ENCODE measurements at regions not wholly inside any gene's neighbourhood (a gene's known extent, or its start where the extent isn't known, plus 50 kb on each side); places are given as distances from the start of the nearest gene placed in this dataset.

DNA sequence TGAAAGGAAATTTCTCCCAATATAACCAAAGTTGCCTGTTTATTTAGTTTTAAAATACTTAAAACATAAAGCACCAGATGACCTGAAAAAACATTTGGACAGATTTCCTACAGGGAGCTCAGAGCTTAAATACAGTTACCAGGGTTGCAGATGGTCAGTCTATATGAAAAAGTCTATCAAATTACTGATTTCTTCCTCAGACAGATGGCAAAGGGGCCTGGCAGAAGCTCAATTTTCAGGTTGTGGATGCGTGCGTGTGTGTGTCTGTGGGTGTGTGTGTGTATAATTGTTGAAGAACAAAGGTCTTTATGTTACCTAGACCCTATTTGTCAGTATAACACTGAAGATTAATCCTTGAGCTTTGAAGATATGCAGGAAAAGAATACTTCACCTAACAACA is 169.4 kb downstream of the MAD2L1 start:
- TF ChIP-seq, protein P1, sequence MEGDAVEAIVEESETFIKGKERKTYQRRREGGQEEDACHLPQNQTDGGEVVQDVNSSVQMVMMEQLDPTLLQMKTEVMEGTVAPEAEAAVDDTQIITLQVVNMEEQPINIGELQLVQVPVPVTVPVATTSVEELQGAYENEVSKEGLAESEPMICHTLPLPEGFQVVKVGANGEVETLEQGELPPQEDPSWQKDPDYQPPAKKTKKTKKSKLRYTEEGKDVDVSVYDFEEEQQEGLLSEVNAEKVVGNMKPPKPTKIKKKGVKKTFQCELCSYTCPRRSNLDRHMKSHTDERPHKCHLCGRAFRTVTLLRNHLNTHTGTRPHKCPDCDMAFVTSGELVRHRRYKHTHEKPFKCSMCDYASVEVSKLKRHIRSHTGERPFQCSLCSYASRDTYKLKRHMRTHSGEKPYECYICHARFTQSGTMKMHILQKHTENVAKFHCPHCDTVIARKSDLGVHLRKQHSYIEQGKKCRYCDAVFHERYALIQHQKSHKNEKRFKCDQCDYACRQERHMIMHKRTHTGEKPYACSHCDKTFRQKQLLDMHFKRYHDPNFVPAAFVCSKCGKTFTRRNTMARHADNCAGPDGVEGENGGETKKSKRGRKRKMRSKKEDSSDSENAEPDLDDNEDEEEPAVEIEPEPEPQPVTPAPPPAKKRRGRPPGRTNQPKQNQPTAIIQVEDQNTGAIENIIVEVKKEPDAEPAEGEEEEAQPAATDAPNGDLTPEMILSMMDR (IDR thresholded peaks at IDR 0.05; ENCODE audit: borderline replicate concordance, control extremely low read depth, extremely low read depth, insufficient read depth, missing control alignments) = no peak
- in situ Hi-C loops (cut with MboI; ENCODE audit: low sequenced_read_pairs, unreplicated experiment) = no loop called here
- no peak for DNase-seq (ENCODE audit: low spot score)

DNA sequence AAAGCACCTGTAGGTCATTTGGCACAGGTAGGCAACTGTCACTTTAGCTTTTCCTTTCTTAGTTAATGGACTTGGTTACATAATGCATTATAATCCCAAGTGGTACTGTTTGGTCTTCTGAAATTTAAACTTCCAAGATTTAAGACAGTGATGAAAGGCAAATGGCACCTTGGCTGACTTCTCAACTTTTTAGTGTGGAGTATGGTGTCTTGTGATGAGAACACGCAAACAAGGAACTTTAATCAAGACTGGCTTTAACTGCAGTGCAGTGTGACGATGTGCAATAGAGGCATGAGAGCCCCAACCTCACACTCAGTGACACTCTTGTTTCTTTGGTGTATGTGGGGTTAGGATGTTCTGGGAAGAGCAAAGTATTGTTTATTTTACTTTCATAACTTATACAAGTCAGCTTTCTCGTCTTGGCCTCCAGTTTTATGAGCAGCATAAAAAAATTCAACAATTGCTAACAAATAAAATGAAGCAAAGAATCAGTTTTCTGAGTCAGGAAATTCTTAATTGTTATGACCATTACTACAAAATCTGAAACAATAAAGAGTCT is 171.9 kb downstream of the MAD2L1 start:
- DNase-seq (ENCODE audit: low spot score) = no peak
- TF ChIP-seq, protein P1 (IDR thresholded peaks at IDR 0.05; ENCODE audit: borderline replicate concordance, control extremely low read depth, extremely low read depth, insufficient read depth, missing control alignments) = no peak
- in situ Hi-C loops (cut with MboI; ENCODE audit: low sequenced_read_pairs, unreplicated experiment) = no loop called here

DNA sequence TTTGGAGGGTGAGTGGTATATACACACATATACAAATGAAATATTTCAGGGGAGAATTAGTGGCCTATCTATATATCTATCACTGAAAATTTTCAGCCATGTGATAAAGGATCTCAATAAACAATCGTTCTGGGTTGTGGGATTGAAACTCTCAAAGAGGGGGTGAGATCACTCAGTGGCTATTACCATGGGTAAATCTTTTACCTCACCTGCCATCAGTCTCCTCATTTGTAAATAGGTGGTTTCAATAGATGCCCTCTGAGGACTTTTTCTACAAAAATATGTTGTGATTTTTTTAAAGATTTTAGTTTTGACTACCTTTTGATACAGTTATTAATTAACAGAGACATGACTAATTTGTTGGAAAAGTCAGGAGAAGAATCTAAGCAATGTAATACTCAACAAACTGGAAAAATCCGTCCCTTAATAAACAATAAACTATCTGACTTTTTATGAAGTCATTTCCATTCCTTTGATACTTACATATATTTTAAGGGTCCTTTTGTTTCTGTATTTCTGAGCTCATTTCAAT is 192.8 kb downstream of the MAD2L1 start:
- DNase-seq (ENCODE audit: low spot score) = no peak
- in situ Hi-C loops (cut with MboI; ENCODE audit: low sequenced_read_pairs, unreplicated experiment) = no loop called here
- TF ChIP-seq, protein P1 (IDR thresholded peaks at IDR 0.05; ENCODE audit: borderline replicate concordance, control extremely low read depth, extremely low read depth, insufficient read depth, missing control alignments) = no peak

DNA sequence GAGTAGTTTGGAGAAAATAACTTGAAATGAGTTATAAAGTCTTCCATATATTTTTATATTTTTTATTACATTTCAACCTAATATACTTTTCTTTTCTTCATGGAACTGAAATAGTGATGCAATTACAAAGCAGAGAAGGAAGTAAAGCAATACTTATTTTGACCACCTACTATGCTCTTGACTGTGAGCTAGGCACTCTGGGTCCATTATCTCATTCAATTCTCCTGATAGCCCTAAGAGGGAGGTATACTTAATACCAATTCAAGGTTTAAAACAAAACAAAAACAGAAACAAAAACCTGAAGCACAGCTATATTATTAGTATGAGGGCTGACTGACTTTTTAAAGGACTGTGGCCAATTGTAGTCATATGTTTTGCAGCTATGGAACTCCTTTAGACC is 193.5 kb downstream of the MAD2L1 start:
- in situ Hi-C loops (cut with MboI; ENCODE audit: low sequenced_read_pairs, unreplicated experiment) = no loop called here
- TF ChIP-seq, protein P1 (IDR thresholded peaks at IDR 0.05; ENCODE audit: borderline replicate concordance, control extremely low read depth, extremely low read depth, insufficient read depth, missing control alignments) = no peak
- no peak for DNase-seq (ENCODE audit: low spot score)

DNA sequence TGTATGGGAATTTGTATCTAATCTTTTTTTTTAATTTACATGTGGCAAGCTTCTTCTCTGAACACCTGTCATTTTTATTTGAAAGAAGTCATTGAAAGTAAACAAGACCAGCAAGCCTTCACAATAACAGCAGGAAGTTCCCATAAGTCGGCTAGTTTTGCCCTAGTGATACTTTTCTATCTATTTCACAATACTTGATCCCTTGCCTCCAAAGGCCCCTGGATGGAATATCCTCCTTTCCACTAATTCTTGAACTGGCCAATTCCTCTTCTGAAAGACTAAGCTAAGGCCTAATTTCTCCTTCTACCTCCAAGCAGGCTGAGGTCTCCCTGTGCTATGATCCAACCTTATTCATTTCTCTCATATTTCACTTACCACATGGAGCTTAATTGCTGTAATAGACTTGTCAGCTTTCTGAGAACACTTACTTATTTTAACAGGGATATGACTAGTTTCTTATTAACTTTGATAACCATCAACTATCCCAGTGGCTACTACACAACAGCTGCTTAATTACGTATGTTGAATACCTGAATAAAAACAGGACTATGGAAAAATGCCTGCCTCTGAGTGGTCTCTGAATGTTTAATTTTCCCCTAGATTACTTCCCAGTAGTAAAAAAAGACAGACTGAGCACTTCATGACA is 194.2 kb downstream of the MAD2L1 start:
- DNase-seq (ENCODE audit: low spot score) = no peak
- TF ChIP-seq, protein P1 (IDR thresholded peaks at IDR 0.05; ENCODE audit: borderline replicate concordance, control extremely low read depth, extremely low read depth, insufficient read depth, missing control alignments) = no peak
- in situ Hi-C loops (cut with MboI; ENCODE audit: low sequenced_read_pairs, unreplicated experiment) = no loop called here

DNA sequence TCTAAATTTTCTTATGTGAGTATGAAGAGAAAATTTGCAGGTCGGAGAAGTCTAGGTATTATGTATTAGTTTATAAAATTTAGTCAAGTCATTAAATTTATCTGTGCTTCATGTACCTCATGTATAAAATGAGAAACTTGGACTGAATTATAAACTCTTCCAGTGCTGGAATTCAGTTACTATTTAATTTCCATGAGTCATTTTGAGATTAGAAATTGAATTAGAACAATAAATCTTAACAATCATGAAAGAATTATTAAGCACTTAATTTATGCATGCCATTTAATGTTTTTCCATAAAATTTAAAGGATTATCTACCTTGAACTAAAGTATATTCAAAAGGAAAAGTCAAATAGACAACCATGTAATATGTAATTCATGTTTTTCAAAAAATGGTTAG is 195.8 kb downstream of the MAD2L1 start:
- in situ Hi-C loops (cut with MboI; ENCODE audit: low sequenced_read_pairs, unreplicated experiment) = no loop called here
- no peak for DNase-seq (ENCODE audit: low spot score)
- TF ChIP-seq, protein P1 (IDR thresholded peaks at IDR 0.05; ENCODE audit: borderline replicate concordance, control extremely low read depth, extremely low read depth, insufficient read depth, missing control alignments) = no peak

All from GM13976 (cell line).